ENCODE measurements at regions not wholly inside any gene's neighbourhood (a gene's known extent, or its start where the extent isn't known, plus 50 kb on each side); places are given as distances from the start of the nearest gene placed in this dataset.

GRCh38 chr5:5677738-5678137, 255.3 kb downstream of the ICE1 start:
- no peak for DNase-seq (ENCODE audit: low spot score)

GRCh38 chr5:5676218-5676617, 253.7 kb downstream of the ICE1 start:
- no peak for DNase-seq (ENCODE audit: low spot score)

- DNase-seq (ENCODE audit: low spot score) = no peak
Observed at GRCh38 chr5:5675511-5675910, 253.0 kb downstream of the ICE1 start.

GRCh38 chr5:5671823-5672222, 249.3 kb downstream of the ICE1 start:
- DNase-seq (ENCODE audit: low spot score) = no peak

GRCh38 chr5:5667136-5667554, 244.7 kb downstream of the ICE1 start:
- no peak for DNase-seq (ENCODE audit: low spot score)

GRCh38 chr5:5666369-5666768, 243.9 kb downstream of the ICE1 start:
- no peak for DNase-seq (ENCODE audit: low spot score)

GRCh38 chr5:5666076-5666365, 243.5 kb downstream of the ICE1 start:
- no peak for DNase-seq (ENCODE audit: low spot score)

GRCh38 chr5:5665225-5666075, 243.0 kb downstream of the ICE1 start:
- DNase-seq (ENCODE audit: low spot score) = peak; percentile 51

GRCh38 chr5:5658889-5659465, 236.5 kb downstream of the ICE1 start:
- DNase-seq (ENCODE audit: low spot score) = no peak

- DNase-seq (ENCODE audit: low spot score) = peak; percentile 1
Observed at GRCh38 chr5:5658226-5658625, 235.7 kb downstream of the ICE1 start.

GRCh38 chr5:5652181-5652580, 229.7 kb downstream of the ICE1 start:
- no peak for DNase-seq (ENCODE audit: low spot score)

- DNase-seq (ENCODE audit: low spot score) = no peak
Observed at GRCh38 chr5:5650949-5651348, 228.5 kb downstream of the ICE1 start.

GRCh38 chr5:5650242-5650641, 227.8 kb downstream of the ICE1 start:
- DNase-seq (ENCODE audit: low spot score) = no peak

- DNase-seq (ENCODE audit: low spot score) = no peak
Observed at GRCh38 chr5:5649641-5650040, 227.2 kb downstream of the ICE1 start.

GRCh38 chr5:5648694-5649093, 226.2 kb downstream of the ICE1 start:
- DNase-seq (ENCODE audit: low spot score) = no peak

- DNase-seq (ENCODE audit: low spot score) = no peak
Observed at GRCh38 chr5:5645891-5646290, 223.4 kb downstream of the ICE1 start.

- no peak for DNase-seq (ENCODE audit: low spot score)
Observed at GRCh38 chr5:5645198-5645597, 222.7 kb downstream of the ICE1 start.

- no peak for DNase-seq (ENCODE audit: low spot score)
Observed at GRCh38 chr5:5644249-5644648, 221.8 kb downstream of the ICE1 start.

GRCh38 chr5:5643481-5643880, 221.0 kb downstream of the ICE1 start:
- no peak for DNase-seq (ENCODE audit: low spot score)

GRCh38 chr5:5638211-5638610, 215.7 kb downstream of the ICE1 start:
- DNase-seq (ENCODE audit: low spot score) = no peak

- no peak for DNase-seq (ENCODE audit: low spot score)
Observed at GRCh38 chr5:5637173-5637572, 214.7 kb downstream of the ICE1 start.

- DNase-seq (ENCODE audit: low spot score) = no peak
Observed at GRCh38 chr5:5634817-5635216, 212.3 kb downstream of the ICE1 start.

GRCh38 chr5:5633579-5633978, 211.1 kb downstream of the ICE1 start:
- no peak for DNase-seq (ENCODE audit: low spot score)

GRCh38 chr5:5632678-5633077, 210.2 kb downstream of the ICE1 start:
- DNase-seq (ENCODE audit: low spot score) = no peak
